H1 (cell line): ENCODE measurements at regions not wholly inside any gene's neighbourhood (a gene's known extent, or its start where the extent isn't known, plus 50 kb on each side); places are given as distances from the start of the nearest gene placed in this dataset.

Experiments used
- BACH1 ChIP-seq: IDR thresholded peaks from 2 replicates; pipeline ENCODE4 v1.6.1; 2012; ENCODE audit warnings: low read length, improper control_type of control experiment
- CHD1 ChIP-seq: IDR thresholded peaks from 2 replicates; pipeline ENCODE4 v1.6.1; 2012; ENCODE audit warnings: low read depth, low read length, improper control_type of control experiment
- CHD2 ChIP-seq: IDR thresholded peaks from 2 replicates; pipeline ENCODE4 v1.6.1; 2012; ENCODE audit warnings: low read length, improper control_type of control experiment
- EZH2 ChIP-seq: fragments of 200-600 bp; sonication (generic); IDR thresholded peaks from 2 replicates; pipeline ENCODE4 v1.7.1; 2012; ENCODE audit warnings: low read depth, mild to moderate bottlenecking, moderate library complexity, low read length, inconsistent platforms; ENCODE audit not compliant: severe bottlenecking
- POLR2A ChIP-seq, 2 experiments: IDR thresholded peaks; 1 replicate in 1 of 2; 2 replicates in 1 of 2; pipeline ENCODE4 v1.6.1; 2011; ENCODE audit warnings: low read depth in 2 of 2, low read length in 2 of 2, mild to moderate bottlenecking in 2 of 2; ENCODE audit errors: control extremely low read depth in 1 of 2
- POLR2AphosphoS5 ChIP-seq: IDR thresholded peaks from 2 replicates; pipeline ENCODE4 v1.6.1; 2011; ENCODE audit warnings: low read depth, low read length
- RFX5 ChIP-seq: IDR thresholded peaks from 2 replicates; pipeline ENCODE4 v1.6.1; 2011; ENCODE audit warnings: low read depth, low read length, improper control_type of control experiment, borderline replicate concordance
- SUZ12 ChIP-seq: fragments of 200-600 bp; sonication (generic); IDR thresholded peaks from 2 replicates; pipeline ENCODE4 v1.6.1; 2012; ENCODE audit warnings: mild to moderate bottlenecking, inconsistent platforms, low read length, moderate library complexity, mixed read lengths
- YY1 ChIP-seq: IDR thresholded peaks from 2 replicates; pipeline ENCODE4 v1.6.1; 2011; ENCODE audit warnings: low read depth, mild to moderate bottlenecking, low read length
- TF ChIP-seq, protein P1 (sequence below), 3 experiments: IDR thresholded peaks; 1 replicate in 2 of 3; 2 replicates in 1 of 3; pipeline versions ENCODE4 v1.5.1 to v1.6.1; 2011; ENCODE audit warnings: low read length in 3 of 3, mild to moderate bottlenecking in 3 of 3, inconsistent platforms in 2 of 3, low read depth in 1 of 3, moderate library complexity in 1 of 3; ENCODE audit not compliant: insufficient read depth in 1 of 3; ENCODE audit errors: control extremely low read depth in 1 of 3
- TF ChIP-seq, protein P2 (sequence below): IDR thresholded peaks from 2 replicates; pipeline ENCODE4 v1.6.1; 2012; ENCODE audit warnings: inconsistent platforms

DNA sequence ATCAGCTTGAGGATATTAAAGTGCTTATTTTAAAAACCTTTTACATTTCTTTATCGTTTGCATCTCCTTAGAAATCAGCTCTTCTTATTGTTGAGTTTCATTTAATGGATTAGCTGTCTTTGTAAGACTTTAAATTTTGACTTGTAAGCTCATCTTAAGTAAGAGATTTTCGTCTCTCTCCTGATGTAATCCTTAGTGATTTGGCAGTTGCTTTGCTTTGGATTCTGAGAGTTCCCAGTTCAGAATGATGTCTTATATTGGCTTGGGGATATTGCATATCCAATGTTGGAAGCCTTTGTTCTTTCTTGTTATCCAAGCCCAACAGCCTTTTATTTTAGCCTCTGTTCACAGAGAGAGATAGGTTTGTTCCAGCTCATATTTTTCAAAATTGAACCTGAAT is 212.1 kb downstream of the ARL6IP6 start:
- TF ChIP-seq YY1 (no peak), BACH1 (no peak), POLR2AphosphoS5 (no peak), POLR2A (IDR thresholded peaks at IDR 0.05; ENCODE audit: control extremely low read depth in 1 of 2, low read depth in 2 of 2, low read length in 2 of 2) (no peak), CHD2 (no peak), SUZ12 (no peak), EZH2 (no peak), CHD1 (no peak), RFX5 (no peak)
- TF ChIP-seq, protein P1, sequence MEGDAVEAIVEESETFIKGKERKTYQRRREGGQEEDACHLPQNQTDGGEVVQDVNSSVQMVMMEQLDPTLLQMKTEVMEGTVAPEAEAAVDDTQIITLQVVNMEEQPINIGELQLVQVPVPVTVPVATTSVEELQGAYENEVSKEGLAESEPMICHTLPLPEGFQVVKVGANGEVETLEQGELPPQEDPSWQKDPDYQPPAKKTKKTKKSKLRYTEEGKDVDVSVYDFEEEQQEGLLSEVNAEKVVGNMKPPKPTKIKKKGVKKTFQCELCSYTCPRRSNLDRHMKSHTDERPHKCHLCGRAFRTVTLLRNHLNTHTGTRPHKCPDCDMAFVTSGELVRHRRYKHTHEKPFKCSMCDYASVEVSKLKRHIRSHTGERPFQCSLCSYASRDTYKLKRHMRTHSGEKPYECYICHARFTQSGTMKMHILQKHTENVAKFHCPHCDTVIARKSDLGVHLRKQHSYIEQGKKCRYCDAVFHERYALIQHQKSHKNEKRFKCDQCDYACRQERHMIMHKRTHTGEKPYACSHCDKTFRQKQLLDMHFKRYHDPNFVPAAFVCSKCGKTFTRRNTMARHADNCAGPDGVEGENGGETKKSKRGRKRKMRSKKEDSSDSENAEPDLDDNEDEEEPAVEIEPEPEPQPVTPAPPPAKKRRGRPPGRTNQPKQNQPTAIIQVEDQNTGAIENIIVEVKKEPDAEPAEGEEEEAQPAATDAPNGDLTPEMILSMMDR (IDR thresholded peaks at IDR 0.05; ENCODE audit: control extremely low read depth in 1 of 3, insufficient read depth in 1 of 3, low read depth in 1 of 3, low read length in 3 of 3): no peak
- TF ChIP-seq, protein P2, sequence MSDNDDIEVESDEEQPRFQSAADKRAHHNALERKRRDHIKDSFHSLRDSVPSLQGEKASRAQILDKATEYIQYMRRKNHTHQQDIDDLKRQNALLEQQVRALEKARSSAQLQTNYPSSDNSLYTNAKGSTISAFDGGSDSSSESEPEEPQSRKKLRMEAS: no peak
